ENCODE measurements at regions not wholly inside any gene's neighbourhood (a gene's known extent, or its start where the extent isn't known, plus 50 kb on each side); places are given as distances from the start of the nearest gene placed in this dataset.

- TF ChIP-seq CEBPG (CRISPR knock-in tag; IDR thresholded peaks at IDR 0.05) (no peak), CEBPG (tag; conservative IDR thresholded peaks at IDR 0.05 in 1 of 2, IDR thresholded peaks at IDR 0.05 in 1 of 2) (no peak), JUN (IDR thresholded peaks at IDR 0.05; ENCODE audit: borderline replicate concordance, low read depth, low read length) (no peak), JUN (CRISPR knock-in tag; IDR thresholded peaks at IDR 0.05; ENCODE audit: borderline replicate concordance) (no peak), SP2 (IDR thresholded peaks at IDR 0.05; ENCODE audit: extremely low read depth, low read depth, low read length, poor library complexity, severe bottlenecking) (no peak), BCOR (IDR thresholded peaks at IDR 0.05) (no peak), NFYB (IDR thresholded peaks at IDR 0.05; ENCODE audit: extremely low read depth, insufficient read length) (no peak), ZNF263 (CRISPR knock-in tag; IDR thresholded peaks at IDR 0.05; ENCODE audit: borderline replicate concordance) (no peak), PURB (CRISPR knock-in tag; IDR thresholded peaks at IDR 0.05; ENCODE audit: low read depth) (no peak), JUNB (CRISPR knock-in tag; conservative IDR thresholded peaks at IDR 0.05) (no peak)
- TF ChIP-seq, protein P1, sequence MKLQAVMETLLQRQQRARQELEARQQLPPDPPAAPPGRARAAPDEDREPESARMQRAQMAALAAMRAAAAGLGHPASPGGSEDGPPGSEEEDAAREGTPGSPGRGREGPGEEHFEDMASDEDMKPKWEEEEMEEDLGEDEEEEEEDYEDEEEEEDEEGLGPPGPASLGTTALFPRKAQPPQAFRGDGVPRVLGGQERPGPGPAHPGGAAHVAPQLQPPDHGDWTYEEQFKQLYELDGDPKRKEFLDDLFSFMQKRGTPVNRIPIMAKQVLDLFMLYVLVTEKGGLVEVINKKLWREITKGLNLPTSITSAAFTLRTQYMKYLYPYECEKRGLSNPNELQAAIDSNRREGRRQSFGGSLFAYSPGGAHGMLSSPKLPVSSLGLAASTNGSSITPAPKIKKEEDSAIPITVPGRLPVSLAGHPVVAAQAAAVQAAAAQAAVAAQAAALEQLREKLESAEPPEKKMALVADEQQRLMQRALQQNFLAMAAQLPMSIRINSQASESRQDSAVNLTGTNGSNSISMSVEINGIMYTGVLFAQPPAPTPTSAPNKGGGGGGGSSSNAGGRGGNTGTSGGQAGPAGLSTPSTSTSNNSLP (IDR thresholded peaks at IDR 0.05; ENCODE audit: borderline replicate concordance, low read depth, low read length): no peak
- TF ChIP-seq, protein P2, sequence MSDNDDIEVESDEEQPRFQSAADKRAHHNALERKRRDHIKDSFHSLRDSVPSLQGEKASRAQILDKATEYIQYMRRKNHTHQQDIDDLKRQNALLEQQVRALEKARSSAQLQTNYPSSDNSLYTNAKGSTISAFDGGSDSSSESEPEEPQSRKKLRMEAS (CRISPR knock-in tag; IDR thresholded peaks at IDR 0.05): no peak
These were observed 1591.6 kb upstream of the MIR17HG start for GRCh38 chr13:89755729-89756492.

All from K562 (cell line).